ENCODE measurements at regions not wholly inside any gene's neighbourhood (a gene's known extent, or its start where the extent isn't known, plus 50 kb on each side); places are given as distances from the start of the nearest gene placed in this dataset.

- no peaks in the 10 kb centered on the region for H3K36me3 ChIP-seq
- no peak for TF ChIP-seq CTCF (IDR thresholded peaks at IDR 0.05)
- H3K4me3 ChIP-seq, result no peak overlapping the region
- H3K27me3 ChIP-seq, result peaks cover 0 to 66% of the 10 kb centered on the region in 2 donors
- no peaks in the 10 kb centered on the region for H3K9me3 ChIP-seq
- no peak overlapping the region for H3K27ac ChIP-seq
- no peaks in the 10 kb centered on the region for H3K4me1 ChIP-seq
- DNase-seq, result no peak
- intact Hi-C loops (cut with DNase I; ENCODE audit: low total_unique reads), result no loop called here
These were observed 148.0 kb upstream of the FOXF1 start for GRCh38 chr16:86362155-86362849.

GRCh38 chr16:86363057-86363490 is 147.3 kb upstream of the FOXF1 start:
- Histone ChIP-seq H3K27me3 (peaks cover 0 to 61% of the 10 kb centered on the region in 2 donors), H3K27ac (no peak overlapping the region), H3K36me3 (no peaks in the 10 kb centered on the region), H3K9me3 (no peaks in the 10 kb centered on the region), H3K4me1 (no peaks in the 10 kb centered on the region), H3K4me3 (no peak overlapping the region)
- no peak for TF ChIP-seq CTCF (IDR thresholded peaks at IDR 0.05)
- DNase-seq, result no peak
- intact Hi-C loops (cut with DNase I; ENCODE audit: low total_unique reads), result no loop called here

- H3K36me3 ChIP-seq, result no peaks in the 10 kb centered on the region
- H3K4me1 ChIP-seq, result no peaks in the 10 kb centered on the region
- peaks cover 0 to 61% of the 10 kb centered on the region in 2 donors for H3K27me3 ChIP-seq
- no peak overlapping the region for H3K4me3 ChIP-seq
- TF ChIP-seq CTCF (IDR thresholded peaks at IDR 0.05), result no peak
- intact Hi-C loops (cut with DNase I; ENCODE audit: low total_unique reads), result no loop called here
- H3K9me3 ChIP-seq, result no peaks in the 10 kb centered on the region
- no peak overlapping the region for H3K27ac ChIP-seq
- DNase-seq, result no peak
These were observed 146.3 kb upstream of the FOXF1 start for GRCh38 chr16:86363836-86364618.

GRCh38 chr16:86364653-86365380 is 145.5 kb upstream of the FOXF1 start:
- no peak overlapping the region for H3K27ac ChIP-seq
- intact Hi-C loops (cut with DNase I; ENCODE audit: low total_unique reads), result no loop called here

More at GRCh38 chr16:86364653-86365380, 145.5 kb upstream of the FOXF1 start:
- no peak for DNase-seq
- H3K4me3 ChIP-seq, result no peak overlapping the region
- H3K27me3 ChIP-seq, result peaks cover 0 to 56% of the 10 kb centered on the region in 2 donors
- no peak for TF ChIP-seq CTCF (IDR thresholded peaks at IDR 0.05)
- no peaks in the 10 kb centered on the region for H3K36me3 ChIP-seq
- H3K9me3 ChIP-seq, result no peaks in the 10 kb centered on the region
- no peaks in the 10 kb centered on the region for H3K4me1 ChIP-seq
